ENCODE measurements at regions not wholly inside any gene's neighbourhood (a gene's known extent, or its start where the extent isn't known, plus 50 kb on each side); places are given as distances from the start of the nearest gene placed in this dataset.

DNA sequence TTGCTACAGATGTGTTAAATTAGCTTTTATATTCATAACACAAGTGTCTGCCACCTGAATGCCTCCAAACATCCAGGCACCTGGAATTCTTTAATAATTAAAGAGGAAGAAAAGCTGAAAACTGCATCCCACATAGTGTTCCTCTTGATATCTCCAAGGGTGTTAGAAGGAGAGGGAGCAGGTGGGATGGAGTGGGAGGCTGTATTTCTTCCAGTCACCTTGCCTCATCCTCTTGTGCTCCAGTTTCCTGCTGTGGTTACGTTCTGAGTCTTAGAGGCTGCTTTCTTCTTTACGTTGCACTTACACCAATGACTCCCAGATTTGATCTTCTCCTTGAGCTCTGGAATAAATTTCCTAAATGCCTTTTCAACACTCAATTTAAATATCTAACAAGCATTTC is 230.3 kb upstream of the LYPLAL1 start:
- H3K4me3 ChIP-seq, result no peak overlapping the region
- H3K9ac ChIP-seq, result no peak overlapping the region
- H3K27me3 ChIP-seq, result no peaks in the 10 kb centered on the region
- TF ChIP-seq Cebpa-rat (IDR thresholded peaks at IDR 0.05), result no peak
- no peak overlapping the region for H3K4me2 ChIP-seq
- H3K9me3 ChIP-seq, result no peaks in the 10 kb centered on the region
- no peak overlapping the region for H3K27ac ChIP-seq
- no peaks in the 10 kb centered on the region for H4K20me1 ChIP-seq
- H3K36me3 ChIP-seq, result no peaks in the 10 kb centered on the region
- H3K4me1 ChIP-seq, result no peaks in the 10 kb centered on the region

DNA sequence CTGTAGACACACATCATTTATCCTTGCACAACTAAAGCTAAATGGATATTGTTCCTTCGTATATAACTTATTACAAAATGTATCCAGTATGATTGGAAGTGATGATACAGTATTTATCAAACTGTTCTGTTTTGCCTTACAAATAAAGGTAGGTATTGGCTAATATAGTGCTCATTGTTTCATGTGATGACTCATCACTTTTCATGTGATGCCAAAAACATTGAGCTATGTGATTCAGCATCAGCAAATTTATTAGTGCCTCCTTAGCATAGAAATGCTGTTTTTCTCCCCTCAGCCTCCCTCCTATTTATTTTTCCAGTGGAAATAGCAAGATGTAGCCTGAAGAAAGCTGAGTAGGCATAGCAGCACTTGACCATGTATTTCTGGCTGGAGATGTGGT is 228.6 kb upstream of the LYPLAL1 start:
- Histone ChIP-seq H3K27ac (no peak overlapping the region), H3K36me3 (no peaks in the 10 kb centered on the region), H3K4me1 (no peaks in the 10 kb centered on the region), H3K27me3 (no peaks in the 10 kb centered on the region), H3K4me3 (no peak overlapping the region), H3K9me3 (no peaks in the 10 kb centered on the region), H3K4me2 (no peak overlapping the region), H3K9ac (no peak overlapping the region), H4K20me1 (no peaks in the 10 kb centered on the region)
- TF ChIP-seq Cebpa-rat (IDR thresholded peaks at IDR 0.05), result no peak

DNA sequence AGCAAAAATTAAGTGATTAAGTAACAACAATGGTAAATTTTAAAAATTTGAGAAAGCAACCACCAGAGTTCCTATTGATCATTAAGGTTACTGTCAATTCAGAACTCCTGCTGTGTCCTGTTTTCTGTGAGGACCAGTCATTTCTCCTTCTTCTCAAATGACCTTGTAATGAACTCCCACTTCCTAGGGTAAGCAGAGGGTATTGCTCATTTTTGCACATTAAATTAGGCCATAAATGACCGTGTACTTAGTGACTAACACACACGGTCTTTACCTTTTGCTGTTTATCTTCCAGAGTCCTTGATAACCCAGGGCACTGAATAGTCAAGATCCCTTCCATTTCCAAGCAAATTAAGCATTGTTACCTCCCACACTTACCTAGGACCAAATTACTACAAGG is 227.5 kb upstream of the LYPLAL1 start:
- Histone ChIP-seq H3K4me3 (no peak overlapping the region), H3K27ac (no peak overlapping the region), H3K4me2 (no peak overlapping the region), H3K9ac (no peak overlapping the region), H3K9me3 (no peaks in the 10 kb centered on the region), H3K4me1 (no peaks in the 10 kb centered on the region), H3K36me3 (no peaks in the 10 kb centered on the region), H3K27me3 (no peaks in the 10 kb centered on the region), H4K20me1 (no peaks in the 10 kb centered on the region)
- no peak for TF ChIP-seq Cebpa-rat (IDR thresholded peaks at IDR 0.05)

GRCh38 chr1:218948446-218948845 is 225.2 kb upstream of the LYPLAL1 start:
- no peak overlapping the region for H3K9ac ChIP-seq
- no peak overlapping the region for H3K27ac ChIP-seq
- H3K4me2 ChIP-seq, result no peak overlapping the region
- H3K27me3 ChIP-seq, result no peaks in the 10 kb centered on the region
- no peaks in the 10 kb centered on the region for H3K4me1 ChIP-seq
- no peak overlapping the region for H3K4me3 ChIP-seq
- TF ChIP-seq Cebpa-rat (IDR thresholded peaks at IDR 0.05), result no peak
- H3K9me3 ChIP-seq, result no peaks in the 10 kb centered on the region
- H3K36me3 ChIP-seq, result no peaks in the 10 kb centered on the region
- no peaks in the 10 kb centered on the region for H4K20me1 ChIP-seq

- no peak overlapping the region for H3K4me3 ChIP-seq
- H3K4me1 ChIP-seq, result no peaks in the 10 kb centered on the region
Measured at GRCh38 chr1:218953386-218953785, 220.3 kb upstream of the LYPLAL1 start.

GRCh38 chr1:218957971-218958370 is 215.7 kb upstream of the LYPLAL1 start:
- Histone ChIP-seq H3K4me1 (no peaks in the 10 kb centered on the region), H4K20me1 (no peaks in the 10 kb centered on the region), H3K4me2 (no peak overlapping the region), H3K36me3 (no peaks in the 10 kb centered on the region), H3K4me3 (no peak overlapping the region), H3K9ac (no peak overlapping the region), H3K27ac (no peak overlapping the region), H3K27me3 (no peaks in the 10 kb centered on the region), H3K9me3 (no peaks in the 10 kb centered on the region)
- no peak for TF ChIP-seq Cebpa-rat (IDR thresholded peaks at IDR 0.05)

More at GRCh38 chr1:218953386-218953785, 220.3 kb upstream of the LYPLAL1 start:
- H3K27me3 ChIP-seq, result no peaks in the 10 kb centered on the region
- no peak overlapping the region for H3K4me2 ChIP-seq
- TF ChIP-seq Cebpa-rat (IDR thresholded peaks at IDR 0.05), result no peak
- H3K27ac ChIP-seq, result no peak overlapping the region
- no peaks in the 10 kb centered on the region for H4K20me1 ChIP-seq
- H3K36me3 ChIP-seq, result no peaks in the 10 kb centered on the region
- no peaks in the 10 kb centered on the region for H3K9me3 ChIP-seq
- H3K9ac ChIP-seq, result no peak overlapping the region

DNA sequence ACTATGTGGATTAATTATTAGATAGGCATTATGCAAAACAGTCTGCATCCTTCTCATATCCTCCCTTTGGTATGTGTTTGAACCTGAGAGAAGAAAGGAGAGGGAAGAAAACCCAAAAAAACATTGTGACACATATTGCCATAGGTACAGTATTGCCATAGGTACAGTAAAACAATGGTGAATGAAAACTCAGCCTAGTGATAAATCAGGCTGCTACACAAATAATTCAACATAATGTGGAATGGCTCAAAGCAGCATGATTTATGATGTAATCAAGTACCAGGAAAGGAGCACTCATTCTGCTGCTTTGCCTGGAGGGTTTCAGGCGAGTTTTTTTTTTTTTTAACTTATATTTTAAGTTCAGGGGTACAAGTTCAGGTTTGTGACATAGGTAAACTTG is 213.9 kb upstream of the LYPLAL1 start:
- H3K9me3 ChIP-seq, result no peaks in the 10 kb centered on the region
- H3K4me3 ChIP-seq, result no peak overlapping the region
- H3K36me3 ChIP-seq, result no peaks in the 10 kb centered on the region
- no peak for TF ChIP-seq Cebpa-rat (IDR thresholded peaks at IDR 0.05)
- H3K27me3 ChIP-seq, result no peaks in the 10 kb centered on the region
- no peaks in the 10 kb centered on the region for H4K20me1 ChIP-seq
- no peak overlapping the region for H3K27ac ChIP-seq
- no peak overlapping the region for H3K4me2 ChIP-seq
- no peaks in the 10 kb centered on the region for H3K4me1 ChIP-seq
- H3K9ac ChIP-seq, result no peak overlapping the region

DNA sequence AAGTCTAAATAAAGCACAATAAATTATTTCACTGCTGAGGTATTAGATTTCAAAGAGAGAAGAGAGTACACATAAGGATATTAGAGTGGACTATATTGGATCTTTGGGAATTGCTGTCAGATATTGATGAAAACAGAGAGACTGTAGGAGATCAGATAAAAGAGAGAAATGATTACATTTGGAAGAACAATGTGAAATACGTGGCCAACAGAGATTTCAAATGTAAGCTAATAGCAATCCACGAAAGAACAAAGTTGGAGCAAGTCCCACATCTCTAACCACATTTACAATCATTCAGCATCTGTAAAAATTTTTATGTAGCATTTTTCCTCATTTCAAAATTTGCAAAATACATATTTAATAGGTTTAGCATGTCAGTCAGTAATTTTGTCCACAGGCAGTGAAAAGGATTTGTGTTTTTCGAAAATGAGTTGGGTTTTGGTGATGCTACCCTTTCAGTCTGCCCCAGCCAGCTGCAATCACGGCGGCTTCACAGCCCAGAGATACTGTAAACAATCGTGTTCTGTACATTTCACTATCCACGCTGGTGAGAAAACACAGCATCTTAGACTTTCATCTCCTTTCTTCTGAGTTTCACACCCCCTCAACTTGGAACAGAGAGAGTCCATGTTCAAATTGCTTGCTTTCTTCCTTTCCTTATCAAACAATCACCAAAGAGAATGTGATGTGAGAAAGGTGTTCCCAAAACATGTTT is 209.1 kb upstream of the LYPLAL1 start:
- Histone ChIP-seq H3K9me3 (no peaks in the 10 kb centered on the region), H3K27ac (no peak overlapping the region), H3K27me3 (no peaks in the 10 kb centered on the region), H3K4me1 (no peaks in the 10 kb centered on the region), H3K36me3 (no peaks in the 10 kb centered on the region), H3K4me2 (no peak overlapping the region), H3K4me3 (no peak overlapping the region), H4K20me1 (no peaks in the 10 kb centered on the region), H3K9ac (no peak overlapping the region)
- no peak for TF ChIP-seq Cebpa-rat (IDR thresholded peaks at IDR 0.05)

- Histone ChIP-seq H3K4me1 (no peaks in the 10 kb centered on the region), H3K27me3 (no peaks in the 10 kb centered on the region), H3K9me3 (no peaks in the 10 kb centered on the region), H3K27ac (no peak overlapping the region), H4K20me1 (no peaks in the 10 kb centered on the region), H3K9ac (no peak overlapping the region), H3K4me2 (no peak overlapping the region), H3K4me3 (no peak overlapping the region), H3K36me3 (no peaks in the 10 kb centered on the region)
- no peak for TF ChIP-seq Cebpa-rat (IDR thresholded peaks at IDR 0.05)
Measured at GRCh38 chr1:218965821-218966220, 207.9 kb upstream of the LYPLAL1 start.

GRCh38 chr1:218967254-218967653 is 206.4 kb upstream of the LYPLAL1 start:
- H3K27ac ChIP-seq, result no peak overlapping the region
- no peaks in the 10 kb centered on the region for H3K9me3 ChIP-seq
- no peaks in the 10 kb centered on the region for H3K4me1 ChIP-seq
- no peaks in the 10 kb centered on the region for H3K36me3 ChIP-seq
- no peaks in the 10 kb centered on the region for H4K20me1 ChIP-seq
- TF ChIP-seq Cebpa-rat (IDR thresholded peaks at IDR 0.05), result no peak
- no peak overlapping the region for H3K9ac ChIP-seq
- H3K4me2 ChIP-seq, result no peak overlapping the region
- no peaks in the 10 kb centered on the region for H3K27me3 ChIP-seq
- no peak overlapping the region for H3K4me3 ChIP-seq

DNA sequence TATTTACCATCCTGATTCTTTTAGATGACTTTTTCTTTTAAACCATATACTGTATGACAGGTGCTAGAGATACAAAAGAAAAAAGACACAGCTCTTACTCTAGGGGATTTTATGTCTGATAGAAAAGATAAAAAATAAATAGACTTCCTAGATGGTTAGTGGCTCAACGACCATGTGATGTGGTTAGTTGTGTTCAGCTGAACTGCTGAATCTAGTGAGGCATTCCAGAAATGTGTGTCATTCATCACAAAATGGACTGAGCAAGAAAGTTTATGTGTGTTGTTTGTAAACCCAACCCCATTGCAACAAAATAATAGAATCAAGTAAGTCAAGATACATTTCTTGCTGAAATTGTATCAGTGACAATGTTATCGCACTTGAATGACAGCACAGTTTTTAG is 205.8 kb upstream of the LYPLAL1 start:
- Histone ChIP-seq H4K20me1 (no peaks in the 10 kb centered on the region), H3K9ac (no peak overlapping the region), H3K36me3 (no peaks in the 10 kb centered on the region), H3K4me2 (no peak overlapping the region), H3K9me3 (no peaks in the 10 kb centered on the region; the same call in 1 of the 2 replicates), H3K27ac (no peak overlapping the region), H3K4me3 (no peak overlapping the region), H3K27me3 (no peaks in the 10 kb centered on the region), H3K4me1 (no peaks in the 10 kb centered on the region)
- no peak for TF ChIP-seq Cebpa-rat (IDR thresholded peaks at IDR 0.05)
